MV-4-11 (cell line): ENCODE measurements at regions not wholly inside any gene's neighbourhood (a gene's known extent, or its start where the extent isn't known, plus 50 kb on each side); places are given as distances from the start of the nearest gene placed in this dataset.

Experiments used
- DNase-seq: peaks from one replicate; lab custom pipeline; 2025; lab: John Stamatoyannopoulos, UW

- no peak for DNase-seq
These were observed 107.5 kb upstream of the GPR26 start for GRCh38 chr10:123558651-123559050.

- peak; percentile 45 for DNase-seq
These were observed 106.9 kb upstream of the GPR26 start for GRCh38 chr10:123559066-123559822.

GRCh38 chr10:123559823-123560092 is 106.4 kb upstream of the GPR26 start:
- no peak for DNase-seq

- DNase-seq = no peak
These were observed 105.6 kb upstream of the GPR26 start for GRCh38 chr10:123560301-123561140.

GRCh38 chr10:123561141-123561440 is 105.1 kb upstream of the GPR26 start:
- DNase-seq = no peak

DNA sequence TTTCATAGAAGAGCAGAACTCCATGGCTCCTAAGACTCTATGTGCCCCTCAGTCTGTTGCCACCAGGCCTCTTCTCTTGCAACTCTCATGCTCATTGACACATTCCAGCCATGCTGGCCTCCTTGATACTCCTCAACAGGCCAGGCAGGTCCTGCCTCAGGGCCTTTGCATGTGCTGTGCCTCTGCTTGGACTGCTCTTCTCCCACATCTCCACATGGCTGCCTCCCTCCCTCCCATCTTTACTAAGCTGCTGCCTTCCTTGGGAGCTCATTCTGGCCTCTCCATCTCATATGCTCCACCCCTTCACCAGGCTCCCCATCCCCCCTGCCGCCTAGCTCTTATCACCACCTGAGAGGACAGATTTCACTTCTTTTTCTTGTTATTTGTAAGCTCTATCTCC is 103.8 kb upstream of the GPR26 start:
- DNase-seq = no peak

- DNase-seq = no peak
These were observed 103.2 kb upstream of the GPR26 start for GRCh38 chr10:123562811-123563580.

- DNase-seq = no peak
These were observed 102.6 kb upstream of the GPR26 start for GRCh38 chr10:123563581-123563855.

- DNase-seq = no peak
These were observed 102.2 kb upstream of the GPR26 start for GRCh38 chr10:123563994-123564393.

DNA sequence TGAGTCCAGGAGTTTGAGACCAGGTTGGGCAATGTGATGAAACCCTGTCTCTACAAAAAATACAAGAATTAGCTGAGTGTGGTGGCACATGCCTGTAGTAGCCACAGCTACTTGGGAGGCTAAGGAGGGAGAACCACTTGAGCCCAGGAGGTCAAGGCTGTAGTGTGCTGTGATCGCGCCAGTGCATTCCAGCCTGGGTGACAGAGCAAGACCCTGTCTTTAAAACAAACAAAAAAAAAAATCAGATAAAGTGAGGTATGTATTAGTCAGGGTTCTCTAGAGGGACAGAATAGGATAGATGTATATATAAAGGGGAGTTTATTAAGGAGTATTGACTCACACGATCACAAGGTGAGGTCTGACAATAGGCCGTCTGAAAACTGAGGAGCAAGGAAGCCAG is 101.5 kb upstream of the GPR26 start:
- no peak for DNase-seq

- DNase-seq = no peak
These were observed 100.2 kb upstream of the GPR26 start for GRCh38 chr10:123565691-123566660.

DNA sequence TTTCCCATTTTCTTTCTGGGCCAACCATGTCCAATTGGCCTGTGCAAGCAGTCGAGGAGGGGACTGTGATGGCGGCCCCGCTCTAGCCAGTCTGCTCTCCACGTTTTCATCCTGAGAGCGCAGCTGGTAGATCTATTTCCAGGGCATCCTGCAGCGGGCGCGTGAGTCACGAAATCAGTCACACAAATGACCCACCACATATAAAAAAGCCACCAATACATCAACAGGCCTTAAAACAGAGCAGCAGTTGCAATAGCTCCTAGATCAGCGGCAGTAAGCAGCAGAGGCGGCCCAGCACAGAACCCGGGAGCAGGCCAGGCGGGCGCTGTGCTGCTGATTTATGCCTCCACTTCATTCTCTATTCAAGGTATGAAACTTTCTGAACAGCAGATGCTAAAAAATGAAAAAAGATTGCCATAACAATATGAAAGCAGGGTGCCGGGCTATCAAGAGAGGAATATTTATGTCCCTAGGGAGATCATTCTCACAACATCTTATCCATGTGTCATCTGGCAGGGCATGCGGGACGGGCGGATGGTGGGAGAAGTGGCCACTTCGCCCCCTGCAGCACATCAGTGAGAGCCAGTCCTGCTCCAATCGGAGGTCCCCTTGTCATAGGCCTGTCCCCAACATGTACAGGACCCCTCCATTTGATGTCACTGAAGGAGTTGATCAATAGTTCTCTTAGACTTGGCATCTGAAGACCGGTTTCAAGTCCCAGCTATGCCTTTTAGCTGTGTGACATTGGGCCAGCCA is 98.0 kb upstream of the GPR26 start:
- no peak for DNase-seq

DNA sequence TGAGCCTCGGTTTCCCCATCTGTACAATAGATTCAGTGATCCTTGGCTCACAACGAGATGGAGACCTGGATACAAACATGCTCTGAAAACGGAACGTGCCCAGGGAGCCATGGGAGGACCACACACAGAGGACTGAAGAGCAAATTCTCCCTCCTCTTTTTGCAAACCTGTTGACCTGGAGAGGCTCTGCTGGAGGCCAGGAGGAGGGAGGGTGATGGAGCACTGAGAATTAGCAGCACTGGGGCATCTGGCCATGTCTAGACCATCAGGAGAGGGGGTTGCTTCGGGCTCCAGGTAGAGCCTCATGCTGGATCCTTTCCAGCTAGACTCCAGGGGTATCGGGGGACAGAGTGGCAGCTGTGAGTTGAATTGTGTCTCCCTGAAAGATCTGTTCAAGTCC is 97.4 kb upstream of the GPR26 start:
- DNase-seq = no peak

- DNase-seq = no peak
These were observed 96.6 kb upstream of the GPR26 start for GRCh38 chr10:123569436-123570035.

- DNase-seq = no peak
These were observed 95.9 kb upstream of the GPR26 start for GRCh38 chr10:123570051-123570897.

- no peak for DNase-seq
These were observed 95.1 kb upstream of the GPR26 start for GRCh38 chr10:123570898-123571515.

DNA sequence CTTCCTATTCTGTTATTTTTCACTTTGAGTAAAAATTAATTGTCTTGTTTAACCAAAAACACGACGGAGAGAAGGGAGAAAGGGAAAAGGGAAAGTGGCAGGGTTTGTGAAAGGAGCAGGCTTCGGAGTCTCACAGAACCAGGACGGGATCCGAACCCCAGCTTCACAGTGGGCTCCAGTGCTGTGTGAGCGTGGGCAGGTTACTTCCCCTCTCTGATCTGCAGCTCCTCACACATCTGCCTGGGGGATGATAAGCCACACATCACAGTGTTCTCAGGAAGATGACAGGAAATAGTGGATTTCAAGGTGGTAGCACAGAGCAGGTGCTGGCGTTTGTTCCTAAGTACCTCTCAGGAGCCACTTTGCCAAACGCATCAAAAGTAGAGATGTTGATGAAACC is 94.2 kb upstream of the GPR26 start:
- no peak for DNase-seq

DNA sequence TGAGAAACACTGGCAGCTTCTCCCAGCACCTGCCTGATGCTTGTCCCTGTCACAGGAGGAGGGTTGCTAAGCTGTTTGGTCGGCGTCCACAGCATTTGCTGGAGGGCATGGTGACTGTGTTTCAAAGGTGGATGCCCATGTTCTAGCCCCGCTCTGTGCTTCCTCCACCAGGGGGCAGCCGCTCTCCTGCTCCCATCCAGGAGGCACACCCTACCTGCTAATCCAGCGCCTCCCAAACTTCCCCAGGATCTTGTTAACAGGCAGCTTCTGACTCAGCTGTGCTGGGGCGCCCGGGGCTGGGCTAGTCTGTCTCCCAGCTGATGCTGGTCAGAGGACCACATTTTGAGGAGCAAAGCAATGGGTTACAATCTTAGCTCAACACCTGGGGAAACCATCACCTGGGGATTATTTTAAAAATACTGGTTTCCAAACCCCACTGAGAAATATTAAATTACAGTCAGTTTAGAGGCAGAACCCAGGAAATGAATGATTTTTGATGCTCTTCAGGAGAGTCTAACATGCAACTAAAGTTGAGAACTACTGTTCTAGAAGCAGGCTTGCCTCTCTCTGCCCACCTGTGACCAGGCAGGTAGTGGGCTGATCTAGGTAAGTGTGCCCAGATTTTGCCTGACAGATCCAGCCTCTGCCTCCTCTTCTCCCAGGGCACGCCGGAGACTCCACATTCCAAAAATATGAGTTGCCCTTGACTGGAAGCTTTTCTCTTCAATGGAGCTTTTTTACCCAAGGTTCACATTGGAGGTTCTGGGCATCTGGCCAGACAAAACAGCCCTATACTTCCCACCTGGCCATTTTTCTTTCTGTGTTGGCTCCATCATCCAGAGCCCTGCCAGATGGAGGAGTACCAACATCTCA is 92.7 kb upstream of the GPR26 start:
- DNase-seq = no peak
